ENCODE measurements at regions not wholly inside any gene's neighbourhood (a gene's known extent, or its start where the extent isn't known, plus 50 kb on each side); places are given as distances from the start of the nearest gene placed in this dataset.

DNA sequence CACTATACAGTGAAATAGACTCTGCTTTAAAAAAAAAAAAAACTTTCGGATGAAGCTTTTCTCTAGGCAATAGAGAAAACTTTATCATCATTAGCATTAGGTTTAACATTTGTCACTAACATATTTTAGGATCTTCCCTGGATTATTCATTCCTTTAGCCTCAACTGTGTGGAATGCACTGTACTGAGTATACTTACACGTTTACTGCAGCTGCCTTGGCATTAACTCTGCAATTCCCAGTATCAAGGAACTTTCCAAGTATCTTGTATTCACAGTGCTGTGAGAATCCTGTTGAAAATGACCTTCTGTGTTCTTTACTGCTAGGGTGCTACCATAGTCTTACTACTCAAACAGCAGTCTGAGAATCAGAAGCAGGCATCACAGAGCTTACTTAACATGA lies 328.2 kb upstream of the COL3A1 start:
- no peak for DNase-seq

DNA sequence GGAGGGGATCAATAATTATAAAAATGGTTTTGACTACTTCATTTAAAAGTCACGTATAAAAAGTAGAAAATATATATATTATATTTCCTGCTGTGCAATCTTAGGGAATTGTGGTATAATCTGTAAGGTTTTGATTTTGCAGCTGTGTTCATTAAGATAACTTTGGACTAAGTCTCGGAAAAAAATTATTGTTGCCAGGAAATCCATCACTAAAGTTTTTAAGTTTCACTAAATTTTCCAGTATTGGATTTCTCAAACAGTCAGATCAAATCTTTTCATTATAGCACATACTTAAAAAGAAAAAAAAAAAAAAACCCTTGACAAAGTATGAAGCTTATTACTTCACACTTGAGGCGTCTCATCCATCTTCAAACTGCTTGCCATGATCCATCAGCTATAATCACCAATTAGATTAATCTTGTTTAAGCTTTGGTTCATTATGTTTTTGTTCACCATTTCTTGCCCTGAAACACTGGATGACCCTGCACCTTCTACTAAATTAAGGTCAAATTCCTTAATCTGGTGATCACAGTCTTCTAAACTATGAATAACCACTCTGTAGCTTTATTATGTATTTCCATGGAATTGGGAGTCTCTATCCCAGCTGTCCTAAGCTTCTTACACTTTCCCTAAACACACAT lies 326.6 kb upstream of the COL3A1 start:
- DNase-seq: peak; percentile 17 to 45

DNA sequence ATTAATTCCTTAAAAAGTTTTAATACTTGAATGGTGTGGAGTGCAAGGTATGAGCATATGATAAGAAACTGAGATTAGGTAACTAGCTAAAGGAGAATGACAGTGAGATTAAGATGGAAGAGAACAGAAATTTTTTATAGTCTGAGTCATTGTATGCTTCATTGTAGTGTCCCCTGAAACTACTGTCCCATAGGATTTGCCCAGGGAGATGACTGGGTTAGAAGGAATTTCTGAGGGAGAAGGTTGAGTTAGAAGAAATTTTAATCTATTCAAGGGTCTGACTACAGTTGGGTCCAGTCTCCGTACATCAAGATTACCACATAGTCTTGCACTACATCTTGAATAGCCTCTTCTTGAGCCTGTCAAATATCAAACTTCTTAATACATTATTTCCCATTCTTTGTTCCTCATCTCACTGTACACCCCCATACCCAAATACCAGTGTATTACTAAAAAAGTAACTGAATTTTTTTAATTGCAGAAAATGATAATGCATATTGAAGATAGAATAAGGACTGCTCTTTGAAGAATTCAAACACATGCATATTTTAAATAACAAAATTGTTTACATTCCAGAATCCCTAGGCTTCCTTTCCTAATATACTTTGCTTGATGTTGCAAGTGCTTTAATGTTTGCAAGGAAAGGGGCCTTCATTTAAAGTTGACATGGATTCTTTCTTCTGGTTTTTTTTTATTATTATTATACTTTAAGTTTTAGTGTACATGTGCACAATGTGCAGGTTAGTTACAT lies 314.3 kb upstream of the COL3A1 start:
- no peak for DNase-seq

DNA sequence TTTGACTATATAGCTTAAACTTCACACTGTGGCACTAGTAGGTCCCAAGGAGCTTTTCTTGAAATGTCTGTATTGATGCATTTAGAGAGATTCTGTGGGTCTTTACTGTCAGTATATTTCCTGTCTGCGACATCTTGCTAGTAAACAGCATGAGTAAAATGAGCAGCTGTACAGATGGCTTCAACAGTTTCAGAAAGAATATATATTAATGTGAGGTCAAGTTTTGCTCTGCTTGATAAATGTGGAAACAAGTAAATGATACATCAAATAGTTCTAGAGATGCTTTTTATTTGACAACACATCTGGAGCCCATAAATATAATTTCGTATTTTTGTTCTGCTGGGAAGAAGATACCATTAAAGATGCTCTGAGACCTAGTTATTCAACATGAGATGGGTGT lies 310.9 kb upstream of the COL3A1 start:
- DNase-seq: no peak

DNA sequence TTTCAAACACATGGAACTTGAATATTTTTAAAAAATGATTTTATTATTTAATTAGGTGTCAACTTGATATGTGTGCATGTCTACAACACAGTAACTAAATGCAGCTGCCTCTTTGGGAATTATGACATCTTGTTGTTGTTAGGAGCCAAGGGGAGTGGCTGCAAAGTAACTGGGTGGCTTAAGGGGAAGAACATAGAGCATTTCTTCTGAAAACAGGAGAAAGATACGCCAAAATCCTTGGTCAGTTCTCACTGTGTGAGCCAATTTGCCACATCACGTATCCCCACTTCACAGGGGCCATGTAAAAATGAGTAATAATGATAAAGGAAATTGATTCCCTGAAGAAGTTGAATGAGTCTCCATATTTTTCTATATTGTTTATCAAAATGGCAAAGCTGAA lies 309.8 kb upstream of the COL3A1 start:
- DNase-seq: no peak

DNA sequence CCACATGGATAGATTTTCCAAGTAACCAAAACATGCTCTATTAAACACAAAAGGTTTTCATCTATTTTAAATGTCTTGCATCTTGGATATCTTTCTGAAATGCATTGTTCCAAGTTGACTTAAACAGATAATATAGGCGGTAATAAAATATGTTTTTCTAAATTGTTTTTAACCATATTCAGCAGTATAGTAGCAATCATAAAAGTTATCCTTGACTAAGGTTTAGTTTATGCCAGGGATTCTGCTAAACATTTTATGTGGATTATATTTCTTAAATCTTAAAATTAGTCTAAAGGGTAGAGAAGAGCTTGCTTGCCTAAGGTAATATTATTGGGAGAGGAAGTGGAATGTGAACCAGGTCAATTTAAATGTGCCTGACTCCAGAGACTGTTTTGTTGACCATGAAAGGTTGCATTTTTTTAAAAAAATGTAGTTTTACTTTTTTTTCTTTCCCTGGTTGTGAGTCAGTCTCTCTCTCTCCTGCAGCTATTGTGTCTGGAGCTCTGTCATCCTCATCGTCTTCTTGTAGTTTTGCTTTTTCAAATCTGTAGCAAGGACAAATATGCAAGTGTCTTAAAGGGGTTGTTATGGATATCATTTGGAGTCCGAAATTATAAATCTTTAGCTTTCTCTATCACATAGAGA lies 309.1 kb upstream of the COL3A1 start:
- no peak for DNase-seq

DNA sequence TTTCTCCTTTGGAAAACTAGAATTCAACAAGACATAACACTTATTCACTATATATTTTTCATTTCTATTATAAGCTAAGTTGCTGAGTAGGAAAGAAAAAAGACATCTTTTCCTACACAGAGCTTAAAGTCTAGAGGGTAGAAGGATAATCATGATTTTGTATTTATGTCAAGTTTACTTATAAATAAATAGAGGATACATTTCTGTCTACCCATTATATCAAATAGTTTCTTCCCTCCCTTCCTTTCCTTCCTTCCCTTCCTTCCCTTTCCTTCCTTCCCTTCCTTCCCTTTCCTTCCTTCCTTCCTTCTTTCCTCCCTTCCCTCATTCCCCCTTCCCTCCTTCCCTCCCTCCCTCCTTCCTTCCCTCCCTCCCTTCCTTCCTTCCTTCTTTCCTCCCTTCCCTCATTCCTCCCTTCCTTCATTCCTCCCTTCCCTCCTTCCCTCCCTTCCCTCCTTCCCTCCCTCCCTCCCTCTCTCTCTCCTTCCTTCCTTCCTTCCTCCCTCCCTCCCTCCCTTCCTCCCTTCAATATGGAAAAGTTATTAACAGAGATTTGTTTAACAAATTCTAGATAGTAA lies 308.4 kb upstream of the COL3A1 start:
- no peak for DNase-seq

DNA sequence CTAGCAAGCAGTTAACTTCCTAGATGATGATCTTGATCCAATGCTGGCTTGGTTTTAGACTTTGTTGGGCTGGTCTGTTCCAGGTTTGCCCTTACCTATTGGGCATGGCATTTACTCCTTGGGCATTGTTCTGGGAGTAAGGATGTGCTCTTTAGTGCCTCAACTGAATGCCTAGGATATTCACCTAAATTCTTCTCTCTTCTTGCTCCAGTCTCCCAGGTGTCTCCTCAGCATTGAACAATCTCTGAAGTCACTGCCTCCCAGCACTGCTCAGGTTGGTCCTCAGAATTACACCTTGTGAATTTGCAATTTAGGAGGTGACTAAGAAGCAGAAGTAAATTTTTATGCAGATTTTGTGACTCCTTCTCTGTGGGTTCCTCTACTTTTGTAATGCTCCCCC lies 307.7 kb upstream of the COL3A1 start:
- DNase-seq: no peak

DNA sequence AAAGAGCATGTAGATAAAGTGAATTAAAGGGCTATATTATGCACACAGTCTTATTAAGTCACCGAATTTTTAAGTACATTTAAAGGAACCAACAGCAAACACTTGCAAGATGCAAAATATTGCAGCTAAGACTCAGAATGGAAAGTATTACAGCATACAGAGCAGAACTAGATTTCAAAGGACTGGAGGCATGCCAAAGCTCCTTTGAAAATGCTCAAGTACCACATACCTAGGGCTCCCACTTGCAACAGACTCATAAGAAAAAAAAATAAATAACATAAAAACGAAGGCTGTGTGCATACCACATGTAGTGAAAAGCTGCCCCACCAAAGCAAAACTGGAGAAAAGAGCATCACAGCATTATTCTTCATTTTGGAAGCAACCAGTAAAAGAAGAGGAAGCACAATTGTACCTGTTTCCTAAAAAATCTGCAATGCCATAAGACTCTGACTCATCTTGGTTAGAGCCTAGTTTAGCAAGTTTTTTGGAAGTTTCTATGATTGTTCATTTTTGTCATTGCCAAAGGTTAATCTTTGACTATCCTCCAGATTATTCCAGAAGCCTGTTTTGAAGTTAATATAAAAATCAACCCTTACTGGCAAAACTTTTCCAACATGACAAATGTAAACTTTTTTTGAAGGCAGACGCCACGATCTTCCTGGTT lies 306.0 kb upstream of the COL3A1 start:
- DNase-seq: no peak

DNA sequence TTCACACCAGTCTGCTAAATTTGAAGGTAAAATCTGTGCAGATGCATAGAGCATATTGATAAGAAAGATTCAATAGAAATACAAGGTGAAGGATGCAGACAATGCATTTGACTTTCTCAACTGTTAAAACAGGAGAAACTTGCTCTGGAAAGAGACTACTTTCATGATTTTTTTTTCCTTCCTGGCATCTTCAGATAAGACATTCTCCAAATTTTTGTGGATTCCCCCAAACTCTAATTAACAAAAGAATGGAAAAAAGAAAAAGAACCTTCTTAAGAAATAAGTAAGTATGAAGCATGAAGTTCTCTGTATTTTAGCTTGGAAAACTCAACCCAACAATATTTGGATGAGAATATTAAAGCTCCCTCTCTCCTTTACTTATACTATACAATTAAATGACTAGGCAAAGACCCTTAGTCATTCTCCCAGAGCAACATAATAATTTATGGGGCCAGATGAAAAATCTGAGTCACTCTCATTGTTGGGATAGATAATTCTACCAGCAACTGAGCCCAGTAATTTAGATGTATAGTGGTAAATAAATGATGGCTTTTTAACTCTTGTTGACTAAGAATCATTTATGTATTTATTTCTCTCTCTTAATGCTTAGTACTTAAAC lies 298.7 kb upstream of the COL3A1 start:
- no peak for DNase-seq

DNA sequence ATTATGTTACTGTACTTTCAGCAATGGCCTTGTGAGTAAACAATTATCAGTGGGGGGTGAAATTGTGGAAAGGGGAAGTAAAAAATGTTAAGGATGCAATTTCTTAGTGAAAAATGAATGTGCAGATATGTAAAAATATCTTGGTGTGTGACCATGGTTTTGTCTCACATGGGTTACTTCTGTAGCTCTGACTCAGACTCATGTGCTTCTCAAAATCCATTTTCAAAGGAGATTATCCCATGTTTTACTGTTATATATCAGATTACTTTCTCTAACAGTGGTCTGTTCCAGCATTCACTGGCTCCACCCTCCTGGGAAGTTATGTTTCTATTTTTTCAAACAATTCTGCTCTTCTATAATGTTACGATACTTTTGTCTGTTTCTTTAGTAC lies 298.2 kb upstream of the COL3A1 start:
- peak; percentile 39 to 79 for DNase-seq

DNA sequence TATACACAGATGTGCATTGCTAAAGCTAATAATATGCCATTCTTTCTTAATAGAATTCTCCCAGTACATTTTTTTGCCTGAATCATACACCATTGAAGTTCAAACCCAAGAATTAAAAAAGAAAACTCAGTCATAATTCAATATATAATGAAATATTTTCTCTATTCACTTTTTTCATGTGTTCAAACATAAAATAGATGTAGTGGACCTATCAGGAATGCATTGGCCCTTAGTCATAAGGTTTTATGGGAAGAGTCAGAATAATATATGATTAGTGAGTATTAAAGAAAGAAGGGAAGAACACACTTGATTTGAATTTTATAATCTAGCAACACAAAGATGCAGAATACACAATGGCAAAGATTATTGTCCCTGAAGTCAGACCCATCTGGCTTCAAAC lies 297.0 kb upstream of the COL3A1 start:
- DNase-seq: peak in 1 of 2 experiments; percentile 37

DNA sequence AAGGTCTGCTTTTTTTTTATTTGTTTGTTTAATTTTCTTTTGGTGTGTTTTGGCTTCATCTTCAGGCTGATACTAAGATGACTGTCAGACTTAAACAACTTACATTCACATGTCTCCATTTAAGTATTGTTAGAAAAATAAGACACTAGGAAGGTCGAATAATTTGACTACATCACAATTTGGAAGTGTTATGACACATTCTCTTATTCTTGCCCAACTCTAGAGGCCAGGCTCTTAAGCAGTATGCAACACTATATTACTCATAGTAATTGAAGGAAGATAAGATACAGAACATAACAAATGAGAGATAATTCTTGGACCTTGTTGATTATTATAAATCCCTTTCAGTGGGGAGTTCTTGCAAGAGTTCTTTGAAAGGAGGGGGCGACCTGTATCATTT lies 295.3 kb upstream of the COL3A1 start:
- DNase-seq: no peak

DNA sequence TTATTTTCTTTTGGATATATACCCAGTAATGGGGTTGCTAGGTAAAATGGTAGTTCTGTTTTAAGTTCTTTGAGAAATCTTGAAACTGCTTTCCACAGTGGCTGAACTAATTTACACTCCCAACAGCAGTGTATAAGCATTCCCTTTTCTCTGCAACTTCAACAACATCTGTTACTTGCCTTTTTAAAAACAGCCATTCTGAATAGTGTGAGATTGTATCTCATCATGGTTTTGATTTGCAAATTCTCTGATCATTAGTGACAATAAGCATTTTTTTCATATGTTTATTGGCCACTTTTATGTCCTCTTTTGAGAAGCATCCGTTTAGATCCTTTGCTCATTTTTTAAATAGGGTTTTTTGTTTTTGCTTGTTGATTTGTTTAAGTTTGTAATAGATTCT lies 291.3 kb upstream of the COL3A1 start:
- no peak for DNase-seq

DNA sequence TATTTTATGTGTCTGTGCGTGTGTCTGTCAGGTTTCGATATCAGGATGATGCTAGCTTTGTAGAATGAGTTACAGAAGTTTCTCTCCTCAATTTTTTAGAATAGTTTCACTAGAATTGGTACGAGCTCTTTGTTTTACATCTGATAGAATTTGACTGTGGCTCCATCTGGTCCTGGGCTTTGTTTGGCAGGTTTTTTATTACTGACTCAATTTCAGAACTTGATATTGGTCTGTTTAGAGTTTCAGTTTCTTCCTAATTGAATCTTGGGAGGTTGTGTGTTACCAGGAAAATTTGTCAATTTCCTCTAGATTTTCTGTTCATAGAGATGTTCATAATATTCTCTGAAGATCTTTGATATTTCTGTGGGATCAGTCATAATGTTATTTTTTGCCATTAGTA lies 289.4 kb upstream of the COL3A1 start:
- DNase-seq: no peak

DNA sequence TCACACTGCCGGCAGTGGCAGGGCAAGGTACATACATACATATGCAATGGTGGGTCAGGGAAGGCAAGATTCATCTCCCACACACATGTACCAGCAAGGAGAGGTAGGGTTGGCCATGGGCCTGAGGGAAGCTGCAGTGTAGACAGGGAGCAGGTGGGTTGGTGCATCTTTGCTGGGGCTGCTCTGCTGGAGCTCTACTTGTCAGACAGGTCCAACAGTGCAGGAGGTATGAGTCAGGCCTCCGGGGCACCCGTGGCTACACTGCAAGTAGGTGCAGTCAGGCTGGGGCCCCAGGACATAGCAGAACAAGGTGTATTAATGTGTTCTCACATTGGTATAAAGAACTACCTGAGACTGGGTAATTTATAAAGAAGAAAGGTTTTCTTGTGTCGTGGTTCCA lies 281.1 kb upstream of the COL3A1 start:
- no peak for DNase-seq

DNA sequence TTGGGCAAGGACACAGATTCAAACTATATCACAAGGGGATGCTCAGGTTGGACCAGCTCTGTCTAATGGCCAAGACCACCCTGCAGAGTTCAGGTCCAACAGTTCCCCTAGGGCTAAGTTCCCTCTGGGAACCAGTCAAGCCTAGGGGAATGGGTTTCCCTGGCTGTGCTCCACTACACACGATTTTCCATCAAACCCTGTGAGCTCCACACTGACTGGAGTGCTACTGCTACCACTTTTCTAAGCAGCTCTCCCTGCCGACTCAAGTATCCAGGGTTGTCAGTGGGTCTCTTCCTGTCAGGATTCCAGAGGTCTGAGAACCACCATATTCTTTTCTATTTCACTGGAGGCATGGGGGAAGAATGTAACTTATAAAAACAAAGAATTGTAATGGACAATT lies 280.4 kb upstream of the COL3A1 start:
- DNase-seq: no peak

DNA sequence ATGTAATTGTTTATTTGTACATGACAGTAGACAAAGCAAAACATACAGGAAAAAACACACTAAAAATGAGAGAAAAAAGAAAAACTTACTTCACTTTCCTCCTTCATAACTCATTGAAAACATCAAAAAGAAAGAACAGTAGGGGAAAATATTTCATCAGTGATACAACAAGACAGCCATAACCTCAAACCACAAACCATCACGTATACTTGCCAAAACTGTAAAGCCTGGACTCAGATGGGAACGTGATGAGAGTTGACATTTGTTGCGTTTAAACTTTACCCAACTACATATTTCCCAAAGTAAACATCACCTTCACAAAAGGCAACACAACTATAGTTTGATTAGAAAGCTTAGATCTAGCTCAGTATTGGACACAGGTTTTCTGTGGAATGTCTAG lies 278.2 kb upstream of the COL3A1 start:
- no peak for DNase-seq

DNA sequence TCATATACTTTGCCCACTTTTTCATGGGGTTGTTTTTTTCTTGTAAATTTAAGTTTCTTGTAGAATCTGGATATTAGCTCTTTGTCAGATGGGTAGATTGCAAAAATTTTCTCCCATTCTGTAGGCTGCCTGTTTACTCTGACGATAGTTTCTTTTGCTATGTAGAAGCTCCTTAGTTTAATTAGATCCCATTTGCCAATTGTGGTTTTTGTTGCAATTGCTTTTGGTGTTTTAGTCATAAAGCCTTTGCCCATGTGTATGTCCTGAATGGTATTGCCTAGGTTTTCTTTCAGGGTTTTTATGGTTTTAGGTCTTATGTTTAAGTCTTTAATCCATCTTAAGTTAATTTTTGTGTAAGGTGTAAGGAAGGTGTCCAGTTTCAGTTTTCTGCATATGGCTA lies 276.0 kb upstream of the COL3A1 start:
- peak in 1 of 2 experiments; percentile 19 for DNase-seq

DNA sequence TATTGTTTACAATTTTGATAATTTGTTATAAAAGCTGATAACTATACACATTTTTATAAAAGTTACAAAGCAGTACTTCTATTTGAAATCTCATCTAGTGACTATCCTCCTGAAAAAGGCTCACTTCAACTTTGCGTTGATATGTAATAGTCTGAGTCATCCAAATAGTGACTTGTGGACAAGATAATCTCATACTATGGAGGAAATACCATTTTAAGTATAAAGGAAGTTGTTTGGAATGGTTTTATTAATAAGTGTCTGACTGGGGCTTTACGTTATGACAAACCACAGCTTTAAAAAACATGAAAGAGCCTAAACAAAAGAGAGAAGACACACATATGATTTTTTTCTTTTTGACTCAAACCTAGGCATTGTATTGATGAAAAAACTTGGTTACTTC lies 272.3 kb upstream of the COL3A1 start:
- DNase-seq: no peak

DNA sequence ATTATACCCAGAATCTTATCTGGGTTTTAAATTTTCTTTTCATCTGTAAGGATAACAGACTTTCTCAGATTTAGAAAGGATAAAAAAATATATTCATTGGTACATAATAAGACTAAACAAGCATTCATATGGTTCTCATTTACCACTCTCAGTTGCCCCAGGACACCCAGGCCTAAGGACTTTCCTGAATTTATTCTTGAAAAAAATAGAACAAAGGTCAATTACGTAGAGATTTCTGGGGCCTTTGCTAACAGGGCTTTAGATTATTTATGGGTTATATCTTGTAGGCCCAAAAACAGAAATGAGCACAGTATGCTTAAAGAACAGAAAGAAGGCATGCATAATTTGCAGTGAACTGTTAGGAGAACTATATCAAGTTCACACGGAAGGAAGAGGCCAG lies 269.0 kb upstream of the COL3A1 start:
- DNase-seq: no peak

DNA sequence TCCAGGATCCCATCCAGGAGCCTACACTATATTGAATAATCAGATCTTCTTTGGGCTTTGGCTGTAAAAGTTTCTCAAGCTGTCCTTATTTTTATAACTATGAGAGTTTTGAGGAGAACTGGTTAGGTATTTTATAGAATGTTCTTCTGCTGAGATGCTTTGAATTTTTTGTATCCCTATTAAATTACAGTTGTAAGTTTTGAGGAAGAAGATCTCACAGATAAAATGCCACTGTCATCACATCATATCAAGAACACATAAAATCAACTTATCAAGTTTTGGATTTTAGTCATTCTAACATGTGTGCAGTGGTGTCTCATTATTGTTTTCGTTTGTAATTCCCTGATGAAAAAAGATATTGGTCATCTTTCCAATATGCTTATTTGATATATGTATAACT lies 260.2 kb upstream of the COL3A1 start:
- DNase-seq: no peak
